ENCODE measurements at regions not wholly inside any gene's neighbourhood (a gene's known extent, or its start where the extent isn't known, plus 50 kb on each side); places are given as distances from the start of the nearest gene placed in this dataset.
"Not testable (repeated sequence)": the region's sequence is repeated elsewhere in the genome, so short reads cannot be mapped to it uniquely, and the experiment has no call there.

- Histone ChIP-seq H3K36me3 (ENCODE audit: control insufficient read depth, insufficient read depth, low read length) (no peaks in the 10 kb centered on the region), H3K4me3 (ENCODE audit: low read depth, low read length) (no peak overlapping the region), H3K27me3 (ENCODE audit: control insufficient read depth, insufficient read depth, low read length) (no peaks in the 10 kb centered on the region)
- TF ChIP-seq CTCF (IDR thresholded peaks at IDR 0.05; ENCODE audit: insufficient read depth, low read length, severe bottlenecking): no peak
- FAIRE-seq (peak; percentile 7), DNase-seq (ENCODE audit: low read depth) (peak; percentile 18)
These were observed 381.9 kb upstream of the ZNF462 start for GRCh38 chr9:106481013-106481609.

- DNase-seq (ENCODE audit: low read depth): peak; percentile 90
These were observed 380.2 kb upstream of the ZNF462 start for GRCh38 chr9:106482733-106483132.

DNA sequence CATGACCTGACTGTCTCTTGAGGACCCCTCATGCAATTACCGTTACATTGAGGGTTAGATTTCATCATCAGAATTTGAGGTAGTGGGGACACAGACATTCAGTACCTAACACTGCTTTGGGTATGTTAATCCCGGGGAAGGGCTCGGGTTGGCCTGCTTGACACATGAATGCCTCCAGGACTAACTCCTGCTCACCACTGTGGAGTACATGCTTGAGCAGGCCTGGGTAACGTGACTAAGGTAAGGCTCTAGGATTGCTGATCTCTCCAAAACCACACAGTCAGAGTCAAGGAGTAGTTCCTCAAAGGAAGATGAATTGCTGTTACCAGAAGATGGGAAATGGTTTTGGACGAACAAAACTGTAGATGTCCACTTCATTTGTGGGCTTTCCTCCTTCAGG lies 376.3 kb upstream of the ZNF462 start:
- FAIRE-seq: no peak
- DNase-seq (ENCODE audit: low read depth): peak; percentile 84
- Histone ChIP-seq H3K36me3 (ENCODE audit: control insufficient read depth, insufficient read depth, low read length) (no peaks in the 10 kb centered on the region), H3K27me3 (ENCODE audit: control insufficient read depth, insufficient read depth, low read length) (no peaks in the 10 kb centered on the region), H3K4me3 (ENCODE audit: low read depth, low read length) (no peak overlapping the region)
- no peak for TF ChIP-seq CTCF (IDR thresholded peaks at IDR 0.05; ENCODE audit: insufficient read depth, low read length, severe bottlenecking)

More at GRCh38 chr9:106482733-106483132, 380.2 kb upstream of the ZNF462 start:
- H3K27me3 ChIP-seq (ENCODE audit: control insufficient read depth, insufficient read depth, low read length): no peaks in the 10 kb centered on the region
- no peak for TF ChIP-seq CTCF (IDR thresholded peaks at IDR 0.05; ENCODE audit: insufficient read depth, low read length, severe bottlenecking)
- peak; percentile 98 for FAIRE-seq
- no peaks in the 10 kb centered on the region for H3K36me3 ChIP-seq (ENCODE audit: control insufficient read depth, insufficient read depth, low read length)
- no peak overlapping the region for H3K4me3 ChIP-seq (ENCODE audit: low read depth, low read length)

DNA sequence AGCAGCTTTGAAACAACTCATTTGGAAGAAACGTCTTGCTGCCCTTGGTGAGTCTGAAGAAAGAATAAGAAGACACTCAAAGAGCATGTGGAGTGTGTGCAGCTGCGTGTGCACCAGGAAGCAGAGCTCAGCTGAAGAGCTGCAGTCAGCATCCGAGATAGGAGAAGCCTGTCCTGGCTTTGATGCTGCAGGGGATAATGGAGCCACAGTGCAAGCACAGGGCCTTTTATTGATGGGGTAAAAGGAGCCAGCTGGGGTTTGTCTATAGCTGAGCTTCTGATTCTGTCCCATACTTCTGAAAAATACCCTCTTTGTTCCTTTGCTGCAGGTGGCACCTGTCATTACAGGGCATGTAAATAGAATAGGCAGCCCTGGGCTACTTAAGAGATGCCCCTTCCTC lies 375.7 kb upstream of the ZNF462 start:
- Histone ChIP-seq H3K27me3 (ENCODE audit: control insufficient read depth, insufficient read depth, low read length) (no peaks in the 10 kb centered on the region), H3K4me3 (ENCODE audit: low read depth, low read length) (no peak overlapping the region), H3K36me3 (ENCODE audit: control insufficient read depth, insufficient read depth, low read length) (no peaks in the 10 kb centered on the region)
- TF ChIP-seq CTCF (IDR thresholded peaks at IDR 0.05; ENCODE audit: insufficient read depth, low read length, severe bottlenecking): no peak
- DNase-seq (ENCODE audit: low read depth): no peak
- no peak for FAIRE-seq

- not testable (repeated sequence) for H3K27me3 ChIP-seq (ENCODE audit: control insufficient read depth, insufficient read depth, low read length); FAIRE-seq; DNase-seq (ENCODE audit: low read depth); H3K36me3 ChIP-seq (ENCODE audit: control insufficient read depth, insufficient read depth, low read length); H3K4me3 ChIP-seq (ENCODE audit: low read depth, low read length)
These were observed 370.8 kb upstream of the ZNF462 start for GRCh38 chr9:106492126-106492525.

DNA sequence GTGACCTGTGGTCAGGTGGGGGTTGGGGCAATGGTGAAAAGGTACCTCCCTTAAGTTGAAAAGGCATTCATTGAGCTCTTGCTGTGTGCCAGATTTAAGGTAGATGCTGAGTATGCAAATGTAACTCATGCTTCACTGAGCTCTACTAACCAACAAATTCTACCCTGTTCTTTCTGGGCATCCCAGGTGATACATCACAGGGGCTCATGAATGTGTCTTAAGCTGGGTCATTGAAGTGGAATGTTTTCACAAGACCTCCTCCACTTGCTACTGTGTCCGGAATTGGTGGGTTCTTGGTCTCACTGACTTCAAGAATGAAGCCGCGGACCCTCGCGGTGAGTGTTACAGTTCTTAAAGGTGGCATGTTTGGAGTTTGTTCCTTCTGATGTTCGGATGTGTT lies 362.8 kb upstream of the ZNF462 start:
- DNase-seq (ENCODE audit: low read depth) (no peak), FAIRE-seq (no peak)
- H3K27me3 ChIP-seq (ENCODE audit: control insufficient read depth, insufficient read depth, low read length): no peaks in the 10 kb centered on the region
- no peaks in the 10 kb centered on the region for H3K36me3 ChIP-seq (ENCODE audit: control insufficient read depth, insufficient read depth, low read length)
- TF ChIP-seq CTCF (IDR thresholded peaks at IDR 0.05; ENCODE audit: insufficient read depth, low read length, severe bottlenecking): no peak
- no peak overlapping the region for H3K4me3 ChIP-seq (ENCODE audit: low read depth, low read length)

DNA sequence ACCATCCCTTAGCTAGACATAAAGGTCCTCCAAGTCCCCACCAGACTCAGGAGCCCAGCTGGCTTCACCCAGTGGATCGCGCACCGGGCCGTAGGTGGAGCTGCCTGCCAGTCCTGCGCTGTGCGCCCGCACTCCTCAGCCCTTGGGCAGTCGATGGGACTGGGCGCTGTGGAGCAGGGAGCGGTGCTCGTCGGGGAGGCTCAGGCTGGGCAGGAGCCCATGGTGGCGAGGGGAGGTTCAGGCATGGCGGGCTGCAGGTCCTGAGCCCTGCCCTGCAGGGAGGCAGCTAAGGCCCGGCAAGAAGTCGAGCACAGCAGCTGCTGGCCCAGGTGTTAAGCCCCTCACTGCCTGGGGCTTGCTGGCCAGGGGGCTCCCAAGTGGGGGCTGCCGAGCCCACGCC lies 361.8 kb upstream of the ZNF462 start:
- not testable (repeated sequence) for DNase-seq (ENCODE audit: low read depth); FAIRE-seq; H3K4me3 ChIP-seq (ENCODE audit: low read depth, low read length); H3K27me3 ChIP-seq (ENCODE audit: control insufficient read depth, insufficient read depth, low read length); H3K36me3 ChIP-seq (ENCODE audit: control insufficient read depth, insufficient read depth, low read length)
